ENCODE measurements at regions not wholly inside any gene's neighbourhood (a gene's known extent, or its start where the extent isn't known, plus 50 kb on each side); places are given as distances from the start of the nearest gene placed in this dataset.

DNA sequence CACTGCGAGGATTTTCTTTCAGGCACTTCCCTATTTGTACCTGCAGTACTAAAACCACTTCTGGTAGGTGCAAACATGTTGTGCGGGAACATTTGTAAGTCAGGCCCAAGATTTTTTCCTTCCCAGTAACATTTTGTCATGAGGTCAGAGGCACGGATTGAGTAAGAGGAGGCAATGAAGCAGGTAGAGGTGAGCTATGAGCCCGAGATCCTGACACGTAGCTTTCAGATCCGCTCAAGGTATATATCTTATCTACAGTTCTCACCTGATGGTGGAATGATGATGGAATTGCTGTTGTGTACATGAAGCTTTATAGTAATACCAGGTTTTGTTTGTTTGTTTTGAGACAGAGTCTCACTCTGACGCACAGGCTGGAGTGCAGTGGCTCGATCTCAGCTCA lies 497.5 kb downstream of the NR2F2 start:
- no peak for TF ChIP-seq TAF1 (IDR thresholded peaks at IDR 0.05; ENCODE audit: low read depth)
- TF ChIP-seq, protein P1, sequence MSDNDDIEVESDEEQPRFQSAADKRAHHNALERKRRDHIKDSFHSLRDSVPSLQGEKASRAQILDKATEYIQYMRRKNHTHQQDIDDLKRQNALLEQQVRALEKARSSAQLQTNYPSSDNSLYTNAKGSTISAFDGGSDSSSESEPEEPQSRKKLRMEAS (IDR thresholded peaks at IDR 0.05), result no peak
- TF ChIP-seq EP300 (IDR thresholded peaks at IDR 0.05; ENCODE audit: borderline replicate concordance), result no peak
